ENCODE measurements at regions not wholly inside any gene's neighbourhood (a gene's known extent, or its start where the extent isn't known, plus 50 kb on each side); places are given as distances from the start of the nearest gene placed in this dataset.

GRCh38 chrX:20418379-20419150, 151.9 kb upstream of the RPS6KA3 start:
- no peak overlapping the region for H3K4me3 ChIP-seq (ENCODE audit: low read length)
- no peak for DNase-seq (ENCODE audit: low read depth)
- TF ChIP-seq CTCF (IDR thresholded peaks at IDR 0.05; ENCODE audit: insufficient read depth, low read depth, low read length, missing control alignments) = no peak

- H3K4me3 ChIP-seq (ENCODE audit: low read length) = no peak overlapping the region
- TF ChIP-seq CTCF (IDR thresholded peaks at IDR 0.05; ENCODE audit: insufficient read depth, low read depth, low read length, missing control alignments) = no peak
- DNase-seq (ENCODE audit: low read depth) = peak; percentile 7
Observed at GRCh38 chrX:20414762-20415445, 148.2 kb upstream of the RPS6KA3 start.

GRCh38 chrX:20414066-20414465, 147.4 kb upstream of the RPS6KA3 start:
- no peak for DNase-seq (ENCODE audit: low read depth)
- TF ChIP-seq CTCF (IDR thresholded peaks at IDR 0.05; ENCODE audit: insufficient read depth, low read depth, low read length, missing control alignments) = no peak
- H3K4me3 ChIP-seq (ENCODE audit: low read length) = no peak overlapping the region

- H3K4me3 ChIP-seq (ENCODE audit: low read length) = no peak overlapping the region
- no peak for TF ChIP-seq CTCF (IDR thresholded peaks at IDR 0.05; ENCODE audit: insufficient read depth, low read depth, low read length, missing control alignments)
- no peak for DNase-seq (ENCODE audit: low read depth)
Observed at GRCh38 chrX:20412871-20413486, 146.3 kb upstream of the RPS6KA3 start.

- DNase-seq (ENCODE audit: low read depth) = no peak
- TF ChIP-seq CTCF (IDR thresholded peaks at IDR 0.05; ENCODE audit: insufficient read depth, low read depth, low read length, missing control alignments) = no peak
- H3K4me3 ChIP-seq (ENCODE audit: low read length) = no peak overlapping the region
Observed at GRCh38 chrX:20410540-20410939, 143.8 kb upstream of the RPS6KA3 start.

- H3K4me3 ChIP-seq (ENCODE audit: low read length) = no peak overlapping the region
- no peak for TF ChIP-seq CTCF (IDR thresholded peaks at IDR 0.05; ENCODE audit: insufficient read depth, low read depth, low read length, missing control alignments)
- no peak for DNase-seq (ENCODE audit: low read depth)
Observed at GRCh38 chrX:20409991-20410390, 143.3 kb upstream of the RPS6KA3 start.
